Breast epithelium (tissue), 4 donors: ENCODE measurements at regions not wholly inside any gene's neighbourhood (a gene's known extent, or its start where the extent isn't known, plus 50 kb on each side); places are given as distances from the start of the nearest gene placed in this dataset.

Experiments
- DNase-seq, 2 donors: peaks; one replicate each; pipeline ENCODE4 v3.0.0-alpha.2; 2019; ENCODE audit warnings: low spot score in 2 of 2
- H3K27ac ChIP-seq, 2 donors: fragments of 200-600 bp; sonication (generic) in 1 of 2; one replicate each; pipeline ENCODE4 v1.5.1; 2016 to 2019; ENCODE audit warnings: mild to moderate bottlenecking in 1 of 2
- H3K27me3 ChIP-seq, 2 donors: fragments of 200-600 bp; sonication (generic) in 1 of 2; one replicate each; pipeline versions ENCODE4 v1.5.1 to v1.6.0; 2017 to 2019; ENCODE audit warnings: control low read depth in 1 of 2, mild to moderate bottlenecking in 1 of 2
- H3K36me3 ChIP-seq: fragments of 200-600 bp; one replicate; pipeline ENCODE4 v1.5.1; 2019
- H3K4me1 ChIP-seq, 2 donors: fragments of 200-600 bp; sonication (generic); one replicate each; pipeline ENCODE4 v1.5.1; 2016 to 2019; ENCODE audit warnings: control low read depth in 1 of 2
- H3K4me3 ChIP-seq, 3 donors: fragments of 200-600 bp; sonication (generic); 1 replicate in 2 of 3; 2 replicates in 1 of 3; pipeline ENCODE4 v1.5.1; 2016 to 2019; ENCODE audit warnings: mild to moderate bottlenecking in 3 of 3, moderate library complexity in 2 of 3
- H3K9me3 ChIP-seq, 2 donors: fragments of 200-600 bp; sonication (generic) in 1 of 2; one replicate each; pipeline ENCODE4 v1.5.1; 2016 to 2019; ENCODE audit warnings: control low read depth in 1 of 2
- POLR2A ChIP-seq: fragments of 450-650 bp; IDR thresholded peaks from one replicate; pipeline ENCODE4 v1.6.1; 2016; ENCODE audit warnings: antibody characterized with exemption, mild to moderate bottlenecking, moderate library complexity
- POLR2AphosphoS5 ChIP-seq, 3 donors: sonication (generic); formaldehyde crosslinking; IDR thresholded peaks; one replicate each; pipeline ENCODE4 v1.6.1; 2017; ENCODE audit warnings: antibody characterized with exemption in 3 of 3
- intact Hi-C: fragments of 100-400 bp; cut with DNase I; formaldehyde crosslinking; loops from one replicate; pipeline ENCODE4 v1.15.1; 2023; ENCODE audit warnings: low total_unique reads
- TF ChIP-seq, protein P1 (sequence below), 3 donors: fragments of 450-650 bp; IDR thresholded peaks; one replicate each; pipeline ENCODE4 v1.5.1; 2016 to 2017; ENCODE audit warnings: antibody characterized with exemption in 3 of 3, mild to moderate bottlenecking in 3 of 3, moderate library complexity in 3 of 3

- H3K27ac ChIP-seq: no peak overlapping the region
- no peak for DNase-seq
- peaks cover 0 to 20% of the 10 kb centered on the region in 2 donors for H3K9me3 ChIP-seq
- H3K4me3 ChIP-seq: no peak overlapping the region
- H3K27me3 ChIP-seq: no peaks in the 10 kb centered on the region
- no peaks in the 10 kb centered on the region for H3K36me3 ChIP-seq
- no peak for TF ChIP-seq POLR2AphosphoS5 (IDR thresholded peaks at IDR 0.05)
- TF ChIP-seq, protein P1, sequence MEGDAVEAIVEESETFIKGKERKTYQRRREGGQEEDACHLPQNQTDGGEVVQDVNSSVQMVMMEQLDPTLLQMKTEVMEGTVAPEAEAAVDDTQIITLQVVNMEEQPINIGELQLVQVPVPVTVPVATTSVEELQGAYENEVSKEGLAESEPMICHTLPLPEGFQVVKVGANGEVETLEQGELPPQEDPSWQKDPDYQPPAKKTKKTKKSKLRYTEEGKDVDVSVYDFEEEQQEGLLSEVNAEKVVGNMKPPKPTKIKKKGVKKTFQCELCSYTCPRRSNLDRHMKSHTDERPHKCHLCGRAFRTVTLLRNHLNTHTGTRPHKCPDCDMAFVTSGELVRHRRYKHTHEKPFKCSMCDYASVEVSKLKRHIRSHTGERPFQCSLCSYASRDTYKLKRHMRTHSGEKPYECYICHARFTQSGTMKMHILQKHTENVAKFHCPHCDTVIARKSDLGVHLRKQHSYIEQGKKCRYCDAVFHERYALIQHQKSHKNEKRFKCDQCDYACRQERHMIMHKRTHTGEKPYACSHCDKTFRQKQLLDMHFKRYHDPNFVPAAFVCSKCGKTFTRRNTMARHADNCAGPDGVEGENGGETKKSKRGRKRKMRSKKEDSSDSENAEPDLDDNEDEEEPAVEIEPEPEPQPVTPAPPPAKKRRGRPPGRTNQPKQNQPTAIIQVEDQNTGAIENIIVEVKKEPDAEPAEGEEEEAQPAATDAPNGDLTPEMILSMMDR (IDR thresholded peaks at IDR 0.05): no peak
- no peak for TF ChIP-seq POLR2A
- no peaks in the 10 kb centered on the region for H3K4me1 ChIP-seq
- intact Hi-C loops: no loop called here
Measured at GRCh38 chr7:123319911-123320310, 120.1 kb upstream of the SLC13A1 start.

GRCh38 chr7:123314886-123315285, 115.1 kb upstream of the SLC13A1 start:
- Histone ChIP-seq H3K4me3 (no peak overlapping the region), H3K27ac (no peak overlapping the region), H3K27me3 (no peaks in the 10 kb centered on the region), H3K4me1 (no peaks in the 10 kb centered on the region), H3K9me3 (no peaks in the 10 kb centered on the region), H3K36me3 (no peaks in the 10 kb centered on the region)
- DNase-seq: no peak
- no peak for TF ChIP-seq POLR2AphosphoS5 (IDR thresholded peaks at IDR 0.05)
- TF ChIP-seq, protein P1 (IDR thresholded peaks at IDR 0.05): no peak
- no peak for TF ChIP-seq POLR2A
- intact Hi-C loops: no loop called here

GRCh38 chr7:123308254-123308951, 108.6 kb upstream of the SLC13A1 start:
- H3K36me3 ChIP-seq: no peaks in the 10 kb centered on the region
- intact Hi-C loops: no loop called here
- H3K4me1 ChIP-seq: no peaks in the 10 kb centered on the region
- H3K4me3 ChIP-seq: no peak overlapping the region
- TF ChIP-seq, protein P1 (IDR thresholded peaks at IDR 0.05): no peak
- TF ChIP-seq POLR2AphosphoS5 (IDR thresholded peaks at IDR 0.05) (no peak), POLR2A (no peak)
- DNase-seq: no peak
- H3K27ac ChIP-seq: no peak overlapping the region
- H3K27me3 ChIP-seq: no peaks in the 10 kb centered on the region
- no peaks in the 10 kb centered on the region for H3K9me3 ChIP-seq

DNA sequence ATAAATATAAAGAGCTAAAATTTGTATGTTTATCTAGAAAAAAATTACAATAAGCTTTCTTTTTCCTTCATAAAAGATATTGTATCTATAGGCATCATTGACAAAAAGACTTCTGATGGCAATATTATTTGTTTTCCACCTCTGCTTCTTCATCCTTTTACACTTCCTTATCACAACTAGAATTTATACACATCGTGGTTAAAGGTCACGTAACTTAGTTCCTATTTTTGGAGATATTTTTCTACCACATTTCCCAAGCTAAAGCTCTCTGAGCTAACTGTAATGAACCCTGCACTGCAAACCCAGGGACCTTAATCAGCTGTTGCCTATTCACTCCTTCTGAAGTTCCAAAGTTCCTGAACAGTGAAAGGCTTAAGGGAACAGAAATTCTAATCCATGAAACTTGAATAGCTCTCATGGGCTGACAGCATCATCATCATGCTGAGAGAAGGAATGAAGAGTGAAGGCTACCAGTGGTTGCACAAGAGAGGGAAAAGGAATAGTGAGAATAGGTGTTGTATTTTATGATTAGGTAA, 106.1 kb upstream of the SLC13A1 start:
- Histone ChIP-seq H3K36me3 (no peaks in the 10 kb centered on the region), H3K27ac (no peak overlapping the region), H3K9me3 (no peaks in the 10 kb centered on the region), H3K4me3 (no peak overlapping the region), H3K4me1 (no peaks in the 10 kb centered on the region), H3K27me3 (no peaks in the 10 kb centered on the region)
- TF ChIP-seq POLR2AphosphoS5 (IDR thresholded peaks at IDR 0.05): no peak
- TF ChIP-seq POLR2A: no peak
- TF ChIP-seq, protein P1 (IDR thresholded peaks at IDR 0.05): no peak
- DNase-seq: no peak
- intact Hi-C loops: no loop called here

DNA sequence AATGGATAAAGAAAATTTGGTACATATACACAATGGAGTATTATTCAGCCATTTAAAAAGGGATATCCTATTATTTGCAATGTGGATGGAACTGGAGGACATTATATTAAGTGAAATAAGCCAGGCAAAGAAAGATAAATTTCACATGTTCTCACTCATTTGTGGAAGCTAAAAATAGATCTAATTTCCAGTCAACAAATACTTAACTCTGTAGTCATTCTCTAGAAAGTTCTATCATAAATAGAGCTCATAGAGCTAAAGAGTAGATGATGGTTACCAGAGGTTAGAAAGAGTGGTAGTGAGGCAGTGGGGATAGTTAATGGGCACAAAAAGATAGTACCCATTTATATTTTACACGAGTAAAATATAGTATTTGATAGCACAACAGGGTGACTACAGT, 104.2 kb upstream of the SLC13A1 start:
- H3K4me1 ChIP-seq: no peaks in the 10 kb centered on the region
- H3K27ac ChIP-seq: no peak overlapping the region
- H3K36me3 ChIP-seq: no peaks in the 10 kb centered on the region
- H3K9me3 ChIP-seq: peaks cover 0 to 6% of the 10 kb centered on the region in 2 donors
- TF ChIP-seq, protein P1 (IDR thresholded peaks at IDR 0.05): no peak
- no peaks in the 10 kb centered on the region for H3K27me3 ChIP-seq
- DNase-seq: no peak
- intact Hi-C loops: no loop called here
- H3K4me3 ChIP-seq: no peak overlapping the region
